ENCODE measurements at regions not wholly inside any gene's neighbourhood (a gene's known extent, or its start where the extent isn't known, plus 50 kb on each side); places are given as distances from the start of the nearest gene placed in this dataset.
A peak's percentile ranks its signal among the peaks of the same experiment; 100 is the strongest.

- H3K27ac ChIP-seq: peak overlapping the region; percentile 30
- peak overlapping the region; percentile 34 for H3K4me2 ChIP-seq
- no peaks in the 10 kb centered on the region for H3K79me2 ChIP-seq
- no peaks in the 10 kb centered on the region for H3K36me3 ChIP-seq (replicated peaks; ENCODE audit: insufficient read depth, low read depth)
- H3K4me1 ChIP-seq (ENCODE audit: insufficient read depth): peaks cover 57% of the 10 kb centered on the region
- H4K20me1 ChIP-seq (ENCODE audit: insufficient read depth, poor library complexity, severe bottlenecking): no peaks in the 10 kb centered on the region
- H3K4me3 ChIP-seq: no peak overlapping the region
- no peaks in the 10 kb centered on the region for H3K9me3 ChIP-seq (ENCODE audit: low read depth)
- no peak for TF ChIP-seq EZH2 (IDR thresholded peaks at IDR 0.05; ENCODE audit: borderline replicate concordance)
- no peak for TF ChIP-seq EZH2phosphoT487 (IDR thresholded peaks at IDR 0.05; ENCODE audit: low read depth, severe bottlenecking, unreplicated experiment)
- TF ChIP-seq CTCF (IDR thresholded peaks at IDR 0.05; ENCODE audit: poor library complexity): no peak
- no peaks in the 10 kb centered on the region for H3K9me2 ChIP-seq (replicated peaks; ENCODE audit: insufficient read depth)
- H3K27me3 ChIP-seq: no peaks in the 10 kb centered on the region
- H2AFZ ChIP-seq: no peak overlapping the region
- no peak for DNase-seq (ENCODE audit: low spot score)
- 86% methylated on average over 2 of the region's 2 CpGs for WGBS (ENCODE audit: low lambda C conversion rate, missing lambda C conversion rate)
These were observed 128.1 kb downstream of the GADD45G start for GRCh38 chr9:89732939-89733324.

GRCh38 chr9:89734600-89735041 is 129.8 kb downstream of the GADD45G start:
- 85% methylated on average over 10 of the region's 10 CpGs for WGBS (ENCODE audit: low lambda C conversion rate, missing lambda C conversion rate)
- H3K79me2 ChIP-seq: no peaks in the 10 kb centered on the region
- H3K9me2 ChIP-seq (replicated peaks; ENCODE audit: insufficient read depth): no peaks in the 10 kb centered on the region
- no peaks in the 10 kb centered on the region for H3K27me3 ChIP-seq
- H3K36me3 ChIP-seq (replicated peaks; ENCODE audit: insufficient read depth, low read depth): no peaks in the 10 kb centered on the region
- no peak for DNase-seq (ENCODE audit: low spot score)
- H3K27ac ChIP-seq: no peak overlapping the region
- H3K4me1 ChIP-seq (ENCODE audit: insufficient read depth): peaks cover 64% of the 10 kb centered on the region
- H4K20me1 ChIP-seq (ENCODE audit: insufficient read depth, poor library complexity, severe bottlenecking): no peaks in the 10 kb centered on the region
- H3K4me2 ChIP-seq: no peak overlapping the region
- no peaks in the 10 kb centered on the region for H3K9me3 ChIP-seq (ENCODE audit: low read depth)
- TF ChIP-seq CTCF (IDR thresholded peaks at IDR 0.05; ENCODE audit: poor library complexity) (no peak), EZH2phosphoT487 (IDR thresholded peaks at IDR 0.05; ENCODE audit: low read depth, severe bottlenecking, unreplicated experiment) (no peak), EZH2 (IDR thresholded peaks at IDR 0.05; ENCODE audit: borderline replicate concordance) (no peak)
- H3K4me3 ChIP-seq: no peak overlapping the region
- no peak overlapping the region for H2AFZ ChIP-seq

GRCh38 chr9:89738137-89738932 is 133.5 kb downstream of the GADD45G start:
- WGBS (ENCODE audit: low lambda C conversion rate, missing lambda C conversion rate): 61% methylated on average over 11 of the region's 11 CpGs
- DNase-seq (ENCODE audit: low spot score): peak; percentile 40
- TF ChIP-seq EZH2phosphoT487 (IDR thresholded peaks at IDR 0.05; ENCODE audit: low read depth, severe bottlenecking, unreplicated experiment) (no peak), CTCF (IDR thresholded peaks at IDR 0.05; ENCODE audit: poor library complexity) (no peak), EZH2 (IDR thresholded peaks at IDR 0.05; ENCODE audit: borderline replicate concordance) (no peak)
- Histone ChIP-seq H3K4me2 (no peak overlapping the region), H3K27me3 (no peaks in the 10 kb centered on the region), H4K20me1 (ENCODE audit: insufficient read depth, poor library complexity, severe bottlenecking) (no peaks in the 10 kb centered on the region), H3K36me3 (replicated peaks; ENCODE audit: insufficient read depth, low read depth) (no peaks in the 10 kb centered on the region), H3K4me1 (ENCODE audit: insufficient read depth) (peaks cover 39% of the 10 kb centered on the region), H3K27ac (peak overlapping the region; percentile 66), H2AFZ (no peak overlapping the region), H3K9me3 (ENCODE audit: low read depth) (no peaks in the 10 kb centered on the region), H3K9me2 (replicated peaks; ENCODE audit: insufficient read depth) (no peaks in the 10 kb centered on the region), H3K79me2 (no peaks in the 10 kb centered on the region), H3K4me3 (no peak overlapping the region)

Data from hepatocyte (in vitro differentiated cells).